ENCODE measurements at regions not wholly inside any gene's neighbourhood (a gene's known extent, or its start where the extent isn't known, plus 50 kb on each side); places are given as distances from the start of the nearest gene placed in this dataset.

DNA sequence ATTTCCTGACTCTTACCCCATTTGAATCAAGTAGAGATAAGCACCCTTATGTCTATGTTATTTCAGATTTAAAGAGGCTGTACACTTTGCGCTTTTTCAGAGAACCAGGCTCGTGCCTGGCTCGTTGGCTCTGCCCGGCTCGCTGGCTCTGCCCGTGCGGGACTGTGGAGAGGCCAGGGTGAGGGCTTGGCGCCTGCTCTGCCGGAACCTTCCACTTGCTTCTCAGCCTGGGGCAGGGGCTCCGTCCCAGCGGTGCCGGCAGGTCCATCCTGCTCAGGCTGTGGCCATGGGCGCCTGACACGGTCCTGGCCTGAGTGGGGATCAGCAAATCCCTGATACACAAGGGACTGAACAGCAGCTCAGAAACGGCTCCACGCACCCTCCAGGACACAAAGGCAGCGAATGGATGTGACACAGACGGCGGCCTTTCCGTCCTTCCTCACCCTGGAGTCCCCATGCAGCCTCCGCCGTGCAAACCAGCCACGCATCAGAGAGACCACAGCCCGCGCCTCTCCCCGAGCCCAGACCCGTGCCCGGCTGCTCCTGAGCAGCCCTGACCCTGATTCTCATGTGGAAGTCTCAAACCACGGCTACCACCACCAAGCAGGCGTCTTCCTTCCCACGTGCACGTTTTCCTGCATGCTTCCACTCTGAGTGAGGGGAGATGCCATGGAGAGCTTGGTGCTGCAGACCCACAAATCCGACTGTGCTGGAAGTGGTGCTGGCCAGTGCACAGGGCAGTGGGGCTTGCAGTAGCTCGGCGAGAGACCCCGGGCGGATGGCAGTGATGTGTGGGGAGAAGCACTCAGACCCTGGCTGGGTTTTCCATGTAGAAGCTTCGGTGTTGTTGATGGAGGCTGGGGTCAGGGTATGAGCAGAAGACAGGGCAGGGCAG is 233.9 kb downstream of the ERMARD start:
- intact Hi-C loops (cut with DNase I), result no loop called here
- no peak overlapping the region for H3K4me3 ChIP-seq (ENCODE audit: low read length)
- H3K27me3 ChIP-seq (ENCODE audit: control insufficient read depth, insufficient read depth), result no peaks in the 10 kb centered on the region
- ATAC-seq, result peak in 1 of 2 donors; percentile 6
- 88% methylated on average over 38 of the region's 38 CpGs for WGBS
- H3K9me3 ChIP-seq (ENCODE audit: control insufficient read depth, low read length), result no peaks in the 10 kb centered on the region
- H3K27ac ChIP-seq (ENCODE audit: low read length), result no peak overlapping the region
- no peak for DNase-seq
- H3K4me1 ChIP-seq (ENCODE audit: control insufficient read depth, insufficient read depth, low read length), result no peaks in the 10 kb centered on the region

DNA sequence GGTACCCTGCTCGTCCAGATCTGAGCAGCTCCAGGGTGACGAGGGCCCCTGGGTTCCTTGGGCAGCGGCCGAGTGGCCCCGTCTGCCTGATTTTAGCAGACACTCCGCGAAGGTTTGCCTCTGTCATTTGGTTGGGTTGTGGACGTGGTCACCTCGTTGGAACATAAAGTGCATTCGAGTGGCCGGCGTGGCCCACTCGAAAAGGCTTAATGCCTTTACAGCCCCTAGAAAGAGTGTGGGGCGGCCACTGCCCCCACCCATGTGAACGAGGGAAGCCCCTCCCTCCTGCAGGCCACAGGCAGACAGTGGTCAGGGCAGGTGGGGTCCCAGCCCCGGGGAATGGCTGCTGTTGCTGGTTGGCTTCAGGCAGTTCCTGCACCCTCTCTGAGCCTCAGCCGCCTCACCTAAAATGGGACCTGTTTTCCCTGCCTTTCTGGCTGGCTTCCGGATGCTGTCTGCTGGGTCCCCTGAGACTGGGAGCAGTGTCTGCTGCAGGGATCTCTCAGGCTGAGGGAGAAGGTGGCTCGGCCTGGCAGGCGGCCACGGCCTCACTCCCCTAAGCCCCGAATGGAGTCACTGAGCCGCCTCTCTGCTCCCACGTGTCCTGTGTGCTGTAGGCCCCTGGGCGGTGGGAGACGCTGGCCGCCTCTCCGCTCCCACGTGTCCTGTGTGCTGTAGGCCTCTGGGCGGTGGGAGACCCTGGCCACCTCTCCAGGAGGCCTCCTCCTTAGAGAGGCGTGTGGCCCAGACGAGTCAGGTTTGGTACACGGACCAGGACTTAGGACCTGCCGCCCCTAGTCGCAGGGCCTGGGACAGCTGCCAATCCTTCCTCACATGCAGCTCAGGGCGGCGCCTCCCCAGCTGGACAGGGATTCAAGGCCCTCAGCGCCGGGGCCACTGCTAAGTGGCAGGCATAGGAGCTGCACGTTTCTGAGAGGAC is 233.0 kb downstream of the ERMARD start:
- WGBS, result 73% methylated on average over 40 of the region's 40 CpGs
- no peak overlapping the region for H3K27ac ChIP-seq (ENCODE audit: low read length)
- DNase-seq, result peak in 1 of 3 donors; percentile 71
- ATAC-seq, result peak; percentile 44
- no peak overlapping the region for H3K4me3 ChIP-seq (ENCODE audit: low read length)
- no peaks in the 10 kb centered on the region for H3K4me1 ChIP-seq (ENCODE audit: control insufficient read depth, insufficient read depth, low read length)
- no peaks in the 10 kb centered on the region for H3K9me3 ChIP-seq (ENCODE audit: control insufficient read depth, low read length)
- intact Hi-C loops (cut with DNase I), result no loop called here
- no peaks in the 10 kb centered on the region for H3K27me3 ChIP-seq (ENCODE audit: control insufficient read depth, insufficient read depth)

DNA sequence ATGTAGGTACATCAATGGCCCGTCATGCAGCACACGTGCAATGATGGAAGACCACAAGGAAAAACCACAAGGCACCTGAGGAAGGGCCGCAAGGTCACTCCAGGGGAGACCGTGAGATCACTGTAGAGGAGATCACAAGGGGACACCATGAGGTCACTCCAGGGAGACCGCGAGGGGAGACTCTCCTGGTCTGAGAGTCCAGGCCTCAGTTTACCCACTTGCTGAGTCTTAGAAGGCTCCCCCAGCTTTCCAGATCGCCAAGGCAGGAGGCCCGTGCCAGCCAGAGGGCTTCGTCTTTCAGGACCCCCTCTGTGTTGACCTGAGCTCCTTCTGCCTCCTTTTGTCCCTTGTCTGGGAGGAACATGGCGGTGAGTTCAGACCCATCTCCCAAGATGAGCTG is 232.2 kb downstream of the ERMARD start:
- Histone ChIP-seq H3K9me3 (ENCODE audit: control insufficient read depth, low read length) (no peaks in the 10 kb centered on the region), H3K4me1 (ENCODE audit: control insufficient read depth, insufficient read depth, low read length) (no peaks in the 10 kb centered on the region), H3K4me3 (ENCODE audit: low read length) (no peak overlapping the region), H3K27ac (ENCODE audit: low read length) (no peak overlapping the region), H3K27me3 (ENCODE audit: control insufficient read depth, insufficient read depth) (no peaks in the 10 kb centered on the region)
- WGBS, result 95% methylated on average over 10 of the region's 10 CpGs
- intact Hi-C loops (cut with DNase I), result no loop called here
- no peak for DNase-seq
- ATAC-seq, result no peak

DNA sequence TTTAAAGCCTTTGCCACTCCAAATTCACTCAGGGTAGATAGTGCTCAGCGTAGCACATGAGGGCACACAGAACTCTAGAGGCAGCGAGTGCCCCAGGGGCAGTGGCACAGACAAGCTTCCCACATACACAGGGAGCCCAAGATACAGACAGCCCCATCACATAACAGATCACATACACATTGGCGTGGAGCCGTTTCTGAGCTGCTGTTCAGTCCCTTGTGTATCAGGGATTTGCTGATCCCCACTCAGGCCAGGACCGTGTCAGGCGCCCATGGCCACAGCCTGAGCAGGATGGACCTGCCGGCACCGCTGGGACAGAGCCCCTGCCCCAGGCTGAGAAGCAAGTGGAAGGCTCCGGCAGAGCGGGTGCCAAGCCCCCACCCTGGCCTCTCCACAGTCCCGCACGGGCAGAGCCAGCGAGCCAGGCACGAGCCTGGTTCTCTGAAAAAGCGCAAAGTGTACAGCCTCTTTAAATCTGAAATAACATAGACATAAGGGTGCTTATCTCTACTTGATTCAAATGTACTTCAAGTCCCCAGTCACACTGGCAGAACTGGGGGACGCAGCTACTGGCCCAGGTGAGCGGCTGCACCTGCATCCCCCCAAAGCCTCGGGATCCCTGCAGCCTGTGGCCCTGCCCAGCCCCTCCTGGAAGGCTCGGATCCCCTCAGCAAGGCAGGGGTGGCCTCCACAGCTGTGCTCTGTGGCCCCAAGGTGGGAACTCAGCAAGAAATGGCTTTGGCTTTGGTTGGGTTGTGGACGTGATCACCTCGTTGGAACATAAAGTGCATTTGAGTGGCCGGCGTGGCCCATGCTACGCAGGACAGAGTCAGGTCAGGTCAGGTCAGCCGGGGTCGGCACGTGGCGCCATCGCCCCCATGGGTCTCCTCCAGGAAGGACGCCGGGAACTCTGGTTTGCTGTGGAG is 231.3 kb downstream of the ERMARD start:
- ATAC-seq (no peak), DNase-seq (no peak)
- Histone ChIP-seq H3K4me1 (ENCODE audit: control insufficient read depth, insufficient read depth, low read length) (no peaks in the 10 kb centered on the region), H3K27ac (ENCODE audit: low read length) (no peak overlapping the region), H3K27me3 (ENCODE audit: control insufficient read depth, insufficient read depth) (no peaks in the 10 kb centered on the region), H3K9me3 (ENCODE audit: control insufficient read depth, low read length) (no peaks in the 10 kb centered on the region), H3K4me3 (ENCODE audit: low read length) (no peak overlapping the region)
- intact Hi-C loops (cut with DNase I), result no loop called here
- WGBS, result 90% methylated on average over 31 of the region's 31 CpGs

DNA sequence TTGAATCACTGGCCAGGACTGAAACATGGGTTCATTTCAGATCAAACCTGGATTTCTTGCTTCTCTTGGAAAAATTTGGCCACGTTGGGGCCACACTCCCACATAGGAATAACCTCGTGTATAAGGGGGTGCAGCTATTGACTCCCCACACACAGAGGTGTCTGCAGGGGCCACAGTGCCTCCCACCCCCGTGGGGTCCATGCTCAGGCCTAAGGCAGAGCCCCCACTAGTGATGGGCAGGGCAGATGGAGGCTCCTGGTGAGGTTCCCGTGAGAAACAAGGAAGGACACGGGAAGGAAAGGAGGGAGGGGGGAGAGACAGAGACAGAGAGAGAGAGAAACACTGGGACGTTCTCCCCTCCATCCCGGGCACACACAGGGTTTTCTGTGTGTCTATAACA is 230.5 kb downstream of the ERMARD start:
- Histone ChIP-seq H3K9me3 (ENCODE audit: control insufficient read depth, low read length) (no peaks in the 10 kb centered on the region), H3K27ac (ENCODE audit: low read length) (no peak overlapping the region), H3K4me3 (ENCODE audit: low read length) (no peak overlapping the region), H3K4me1 (ENCODE audit: control insufficient read depth, insufficient read depth, low read length) (no peaks in the 10 kb centered on the region), H3K27me3 (ENCODE audit: control insufficient read depth, insufficient read depth) (no peaks in the 10 kb centered on the region)
- DNase-seq (no peak), ATAC-seq (no peak)
- intact Hi-C loops (cut with DNase I), result no loop called here
- 73% methylated on average over 7 of the region's 7 CpGs for WGBS

DNA sequence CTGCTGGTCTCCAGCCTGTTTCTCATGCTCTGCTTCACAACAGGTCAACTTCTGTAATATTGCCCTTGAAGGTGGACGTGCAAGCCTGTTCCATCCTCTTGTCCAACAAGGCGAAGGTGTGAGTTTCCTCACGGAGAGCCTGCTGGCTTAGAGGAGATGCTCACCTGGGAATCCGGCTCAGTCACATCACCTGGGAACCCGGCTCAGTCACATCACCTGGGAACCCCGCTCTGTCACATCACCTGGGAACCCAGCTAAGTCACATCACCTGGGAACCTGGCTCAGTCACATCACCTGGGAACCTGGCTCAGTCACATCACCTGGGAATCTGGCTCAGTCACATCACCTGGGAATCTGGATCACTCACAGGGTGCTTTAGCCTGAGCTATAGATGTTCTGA is 230.1 kb downstream of the ERMARD start:
- no peaks in the 10 kb centered on the region for H3K9me3 ChIP-seq (ENCODE audit: control insufficient read depth, low read length)
- H3K27me3 ChIP-seq (ENCODE audit: control insufficient read depth, insufficient read depth), result no peaks in the 10 kb centered on the region
- H3K4me3 ChIP-seq (ENCODE audit: low read length), result no peak overlapping the region
- ATAC-seq, result no peak
- DNase-seq, result no peak
- no peaks in the 10 kb centered on the region for H3K4me1 ChIP-seq (ENCODE audit: control insufficient read depth, insufficient read depth, low read length)
- 92% methylated on average over 6 of the region's 6 CpGs for WGBS
- no peak overlapping the region for H3K27ac ChIP-seq (ENCODE audit: low read length)
- intact Hi-C loops (cut with DNase I), result no loop called here

DNA sequence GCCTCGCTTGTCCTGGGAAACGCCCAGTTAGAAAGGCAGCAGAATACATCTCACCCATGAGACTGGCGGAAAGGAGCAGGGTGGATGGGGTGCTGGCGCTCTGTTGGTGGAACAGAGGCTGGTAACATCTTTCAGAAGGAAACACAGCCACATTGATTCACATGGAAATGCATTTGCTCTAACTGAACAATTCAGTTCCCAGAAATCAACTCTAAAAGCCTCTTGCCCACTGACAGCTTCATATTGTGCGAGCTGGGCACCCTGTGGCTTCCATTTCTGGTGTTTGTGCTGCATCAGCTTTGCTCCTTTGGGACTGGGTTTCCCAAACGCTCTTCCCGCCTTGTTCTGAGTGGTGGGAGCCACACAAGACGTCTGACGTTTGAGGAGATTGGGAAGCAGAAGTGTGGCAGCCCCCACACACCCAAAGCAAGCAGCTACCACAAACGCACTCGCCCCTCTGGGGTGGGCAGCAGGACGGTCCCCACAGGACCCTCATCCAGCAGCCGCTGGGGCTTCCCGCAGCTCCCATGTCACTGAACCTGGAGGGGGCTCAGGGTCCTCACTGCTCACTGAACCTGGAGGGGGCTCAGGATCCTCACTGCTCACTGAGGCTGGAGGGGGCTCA is 229.5 kb downstream of the ERMARD start:
- H3K4me3 ChIP-seq (ENCODE audit: low read length), result no peak overlapping the region
- intact Hi-C loops (cut with DNase I), result no loop called here
- no peaks in the 10 kb centered on the region for H3K27me3 ChIP-seq (ENCODE audit: control insufficient read depth, insufficient read depth)
- ATAC-seq (no peak), DNase-seq (no peak)
- 82% methylated on average over 14 of the region's 14 CpGs for WGBS
- no peaks in the 10 kb centered on the region for H3K9me3 ChIP-seq (ENCODE audit: control insufficient read depth, low read length)
- H3K4me1 ChIP-seq (ENCODE audit: control insufficient read depth, insufficient read depth, low read length), result no peaks in the 10 kb centered on the region
- no peak overlapping the region for H3K27ac ChIP-seq (ENCODE audit: low read length)

DNA sequence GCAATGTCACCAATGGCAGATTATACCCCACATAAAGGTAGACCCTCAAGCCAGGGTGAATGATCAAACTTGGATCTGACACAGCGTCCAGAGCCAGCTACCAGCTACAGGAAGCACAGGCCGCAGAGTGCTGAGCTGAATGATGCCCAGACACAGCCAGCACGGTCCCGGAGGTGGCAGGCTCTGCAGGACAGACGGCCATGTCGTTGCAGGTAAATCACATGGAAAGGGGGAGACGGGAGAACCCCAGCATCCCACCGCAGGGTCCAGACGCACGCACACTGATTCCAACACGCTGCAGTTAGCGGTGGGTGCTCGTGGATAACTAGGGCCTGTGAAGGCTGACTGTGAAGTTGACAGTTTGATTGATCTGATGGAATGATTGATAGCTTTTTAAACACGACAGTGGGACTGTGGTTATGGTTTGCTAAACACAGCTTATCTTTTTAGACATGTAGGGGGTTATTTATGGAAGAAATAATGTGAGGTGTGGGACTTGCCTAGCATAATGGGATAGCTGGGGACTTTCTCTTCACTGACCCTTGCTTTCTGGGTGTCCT is 228.5 kb downstream of the ERMARD start:
- WGBS, result 76% methylated on average over 14 of the region's 14 CpGs
- H3K4me1 ChIP-seq (ENCODE audit: control insufficient read depth, insufficient read depth, low read length), result no peaks in the 10 kb centered on the region
- no peak for ATAC-seq
- no peaks in the 10 kb centered on the region for H3K27me3 ChIP-seq (ENCODE audit: control insufficient read depth, insufficient read depth)
- no peak for DNase-seq
- no peak overlapping the region for H3K27ac ChIP-seq (ENCODE audit: low read length)
- H3K9me3 ChIP-seq (ENCODE audit: control insufficient read depth, low read length), result no peaks in the 10 kb centered on the region
- no peak overlapping the region for H3K4me3 ChIP-seq (ENCODE audit: low read length)
- intact Hi-C loops (cut with DNase I), result no loop called here

DNA sequence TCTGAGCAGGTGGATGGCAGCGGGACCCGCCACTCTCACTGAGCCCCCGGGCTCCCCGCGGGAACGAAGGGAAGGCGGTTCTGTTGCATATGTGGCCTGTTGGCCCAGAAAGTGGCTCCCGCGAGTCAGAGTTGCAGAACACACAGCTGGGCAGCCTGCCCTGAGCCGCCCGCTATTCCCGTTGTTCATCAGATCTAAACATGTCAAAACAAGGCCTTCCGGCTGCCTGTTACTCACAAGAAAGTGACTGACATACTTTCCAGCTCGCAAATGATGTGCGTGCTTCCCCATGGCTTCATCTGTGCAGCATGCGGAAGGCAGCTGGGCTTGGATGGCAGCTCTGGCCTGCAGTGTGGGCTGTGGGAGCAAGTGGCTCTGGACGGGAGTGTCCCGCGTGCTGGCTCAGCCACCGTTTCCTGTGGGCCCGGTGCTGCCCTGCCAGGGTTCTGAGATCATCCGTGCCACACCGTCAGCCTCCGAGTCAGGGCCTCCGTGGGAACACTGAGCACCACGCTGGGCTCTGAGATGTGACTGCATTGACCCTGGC is 227.3 kb downstream of the ERMARD start:
- H3K27me3 ChIP-seq (ENCODE audit: control insufficient read depth, insufficient read depth), result no peaks in the 10 kb centered on the region
- ATAC-seq, result no peak
- WGBS, result 78% methylated on average over 26 of the region's 26 CpGs

More for the DNA sequence above, 227.3 kb downstream of the ERMARD start:
- no peak for DNase-seq
- Histone ChIP-seq H3K4me3 (ENCODE audit: low read length) (no peak overlapping the region), H3K9me3 (ENCODE audit: control insufficient read depth, low read length) (no peaks in the 10 kb centered on the region), H3K27ac (ENCODE audit: low read length) (no peak overlapping the region), H3K4me1 (ENCODE audit: control insufficient read depth, insufficient read depth, low read length) (no peaks in the 10 kb centered on the region)
- intact Hi-C loops (cut with DNase I), result no loop called here

Measured in right cardiac atrium (tissue), 5 donors.